Muscle layer of duodenum (tissue), 2 donors: ENCODE measurements at regions not wholly inside any gene's neighbourhood (a gene's known extent, or its start where the extent isn't known, plus 50 kb on each side); places are given as distances from the start of the nearest gene placed in this dataset.

ENCODE experiments used
- H3K27ac ChIP-seq: one replicate; pipeline ENCODE4 v1.7.0; 2013; ENCODE audit warnings: mild to moderate bottlenecking, low read length
- H3K27me3 ChIP-seq: one replicate; pipeline ENCODE4 v1.7.0; 2013; ENCODE audit warnings: low read depth, mild to moderate bottlenecking, control low read depth, low read length
- H3K36me3 ChIP-seq, 2 donors: one replicate each; pipeline ENCODE4 v1.7.0; 2013; ENCODE audit warnings: low read length in 2 of 2, control low read depth in 1 of 2, mild to moderate bottlenecking in 1 of 2; ENCODE audit not compliant: insufficient read depth in 2 of 2, control insufficient read depth in 1 of 2
- H3K4me1 ChIP-seq, 2 donors: one replicate each; pipeline ENCODE4 v1.7.0; 2013; ENCODE audit warnings: low read length in 2 of 2, mild to moderate bottlenecking in 2 of 2, control low read depth in 1 of 2, moderate library complexity in 1 of 2; ENCODE audit not compliant: insufficient read depth in 2 of 2, control insufficient read depth in 1 of 2
- H3K4me3 ChIP-seq, 2 donors: one replicate each; pipeline ENCODE4 v1.7.0; 2013; ENCODE audit warnings: low read length in 2 of 2, low read depth in 1 of 2, mild to moderate bottlenecking in 1 of 2
- H3K9me3 ChIP-seq, 2 donors: one replicate each; pipeline ENCODE4 v1.7.0; 2013; ENCODE audit warnings: low read length in 2 of 2, control low read depth in 1 of 2, mild to moderate bottlenecking in 1 of 2; ENCODE audit not compliant: control insufficient read depth in 1 of 2
- donor health status: healthy.

DNA sequence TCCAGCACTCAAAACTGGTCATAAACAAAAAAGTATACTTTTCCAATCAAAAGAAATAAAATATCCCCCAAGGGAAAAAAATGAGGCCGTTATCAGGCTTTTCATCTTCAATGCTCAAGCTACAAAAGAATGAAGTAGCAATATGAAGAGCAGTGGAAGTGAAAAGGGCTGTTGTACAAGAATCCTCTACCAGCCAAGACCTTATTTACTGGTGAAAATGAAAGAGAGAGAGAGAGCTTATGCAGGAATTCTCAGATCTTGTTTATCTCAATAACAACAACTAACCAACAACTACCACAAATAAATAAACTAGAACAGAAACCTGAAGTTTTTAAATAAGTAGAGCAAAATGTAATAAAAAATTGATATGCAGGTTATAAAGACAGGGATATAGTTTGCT is 400.6 kb downstream of the HDGFL1 start:
- Histone ChIP-seq H3K4me3 (no peak overlapping the region), H3K4me1 (no peaks in the 10 kb centered on the region), H3K9me3 (no peaks in the 10 kb centered on the region), H3K27me3 (no peaks in the 10 kb centered on the region), H3K36me3 (no peaks in the 10 kb centered on the region), H3K27ac (no peak overlapping the region)

GRCh38 chr6:22972771-22973170 is 403.4 kb downstream of the HDGFL1 start:
- Histone ChIP-seq H3K4me3 (no peak overlapping the region), H3K4me1 (no peaks in the 10 kb centered on the region), H3K36me3 (no peaks in the 10 kb centered on the region), H3K27me3 (no peaks in the 10 kb centered on the region), H3K9me3 (no peaks in the 10 kb centered on the region), H3K27ac (no peak overlapping the region)

DNA sequence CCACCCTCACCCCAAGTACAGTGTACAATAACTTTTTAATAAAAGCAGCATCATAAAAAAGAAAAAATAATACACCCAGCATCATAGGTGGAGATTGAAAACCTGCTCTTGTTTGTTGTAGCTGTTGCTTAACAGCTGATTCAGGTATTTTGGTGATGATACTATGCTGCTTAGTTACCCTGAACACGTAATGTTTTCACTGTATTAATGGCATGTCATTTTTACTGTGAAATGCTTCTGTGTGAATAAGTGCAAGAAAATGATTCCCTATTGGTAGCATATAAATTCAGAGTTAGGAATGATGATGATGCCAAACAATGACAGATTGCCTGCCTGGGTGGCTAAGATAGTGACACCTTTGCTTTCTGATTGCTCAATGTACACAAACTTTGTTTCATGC is 405.7 kb downstream of the HDGFL1 start:
- no peaks in the 10 kb centered on the region for H3K4me1 ChIP-seq

GRCh38 chr6:22980446-22980845 is 411.1 kb downstream of the HDGFL1 start:
- no peak overlapping the region for H3K27ac ChIP-seq
- no peak overlapping the region for H3K4me3 ChIP-seq
- H3K36me3 ChIP-seq = no peaks in the 10 kb centered on the region
- peaks cover 0 to 2% of the 10 kb centered on the region in 2 donors for H3K9me3 ChIP-seq
- no peaks in the 10 kb centered on the region for H3K4me1 ChIP-seq
- no peaks in the 10 kb centered on the region for H3K27me3 ChIP-seq

More for the DNA sequence above, 405.7 kb downstream of the HDGFL1 start:
- Histone ChIP-seq H3K4me3 (no peak overlapping the region), H3K27me3 (no peaks in the 10 kb centered on the region), H3K9me3 (no peaks in the 10 kb centered on the region), H3K27ac (no peak overlapping the region), H3K36me3 (no peaks in the 10 kb centered on the region)

DNA sequence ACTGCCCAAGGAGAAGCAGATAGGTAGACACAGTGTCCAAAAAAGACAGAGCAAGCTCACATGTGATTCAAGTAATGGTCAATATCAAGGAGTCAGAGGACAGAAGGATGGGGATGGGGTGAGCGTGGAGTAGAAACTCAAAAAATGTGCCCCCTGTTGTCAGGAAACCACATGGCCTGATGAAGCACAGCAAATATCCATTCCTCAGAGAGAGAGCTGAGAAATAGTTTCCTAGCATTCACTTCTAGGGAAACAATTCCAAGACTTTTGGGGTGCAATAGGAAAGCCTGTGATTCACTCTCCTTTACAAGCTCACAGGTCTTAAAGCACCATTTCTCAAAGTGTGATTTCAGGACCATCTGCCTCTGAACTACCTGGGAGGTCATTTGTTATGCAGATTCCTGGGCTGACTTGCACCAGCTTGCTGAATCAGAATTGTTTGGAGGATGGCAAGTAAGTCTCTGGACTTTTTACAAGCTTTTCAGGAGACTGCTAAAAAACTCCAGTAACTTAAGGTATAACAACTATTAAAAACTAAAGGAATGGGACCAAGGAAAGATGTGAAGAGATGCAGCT is 432.8 kb downstream of the HDGFL1 start:
- Histone ChIP-seq H3K27me3 (no peaks in the 10 kb centered on the region), H3K36me3 (no peaks in the 10 kb centered on the region), H3K4me3 (no peak overlapping the region), H3K27ac (no peak overlapping the region), H3K4me1 (no peaks in the 10 kb centered on the region), H3K9me3 (no peaks in the 10 kb centered on the region)

GRCh38 chr6:23003671-23004467 is 434.5 kb downstream of the HDGFL1 start:
- Histone ChIP-seq H3K36me3 (no peaks in the 10 kb centered on the region), H3K9me3 (no peaks in the 10 kb centered on the region), H3K4me3 (no peak overlapping the region), H3K4me1 (no peaks in the 10 kb centered on the region), H3K27ac (no peak overlapping the region), H3K27me3 (no peaks in the 10 kb centered on the region)

DNA sequence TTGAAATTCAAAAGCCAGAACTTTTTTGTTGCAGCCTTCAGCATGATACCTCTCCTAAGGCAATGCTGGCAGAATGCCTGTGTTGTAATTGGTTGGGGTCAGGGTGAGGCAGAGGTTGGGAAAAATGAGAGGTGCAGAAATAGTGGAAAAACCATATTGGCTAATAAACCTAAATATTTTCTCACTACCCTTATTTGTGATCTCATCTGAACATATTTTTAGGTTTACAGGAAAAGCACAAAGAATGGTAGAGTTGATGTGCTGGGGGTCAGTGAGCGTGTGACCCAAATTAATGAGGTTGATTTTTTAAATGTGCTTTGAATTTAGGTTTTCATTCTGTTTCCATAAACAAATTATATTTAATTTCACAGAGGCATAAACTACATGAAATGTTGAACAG is 437.3 kb downstream of the HDGFL1 start:
- Histone ChIP-seq H3K27me3 (no peaks in the 10 kb centered on the region), H3K4me1 (no peaks in the 10 kb centered on the region), H3K36me3 (no peaks in the 10 kb centered on the region), H3K27ac (no peak overlapping the region), H3K9me3 (peaks cover 0 to 3% of the 10 kb centered on the region in 2 donors), H3K4me3 (no peak overlapping the region)

DNA sequence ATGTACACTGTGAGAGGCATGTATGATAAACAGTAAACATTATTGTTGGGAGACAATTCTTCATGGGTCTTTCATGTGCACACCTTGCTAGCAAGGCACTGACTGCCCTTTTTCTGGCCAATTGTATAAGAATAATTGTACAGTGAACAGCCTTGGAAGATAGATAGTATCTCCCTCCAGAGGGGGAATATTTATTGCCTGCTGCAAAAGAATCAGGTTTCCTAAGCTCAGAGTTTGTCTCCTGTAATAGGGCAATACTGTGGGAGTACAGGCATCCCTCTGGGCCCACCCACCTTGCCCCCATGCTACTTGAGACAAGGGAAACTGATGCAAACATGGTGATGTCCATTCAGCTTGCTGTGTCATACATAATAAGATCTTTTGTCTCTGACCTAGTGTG is 442.2 kb downstream of the HDGFL1 start:
- H3K4me3 ChIP-seq = no peak overlapping the region
- peaks cover 0 to 3% of the 10 kb centered on the region in 2 donors for H3K9me3 ChIP-seq
- H3K27me3 ChIP-seq = no peaks in the 10 kb centered on the region
- no peak overlapping the region for H3K27ac ChIP-seq
- H3K4me1 ChIP-seq = no peaks in the 10 kb centered on the region
- no peaks in the 10 kb centered on the region for H3K36me3 ChIP-seq

GRCh38 chr6:23013776-23014175 is 444.4 kb downstream of the HDGFL1 start:
- Histone ChIP-seq H3K27ac (no peak overlapping the region), H3K36me3 (no peaks in the 10 kb centered on the region), H3K9me3 (peaks cover 0 to 3% of the 10 kb centered on the region in 2 donors), H3K4me1 (no peaks in the 10 kb centered on the region), H3K4me3 (no peak overlapping the region), H3K27me3 (no peaks in the 10 kb centered on the region)

- no peaks in the 10 kb centered on the region for H3K27me3 ChIP-seq
- H3K9me3 ChIP-seq = no peaks in the 10 kb centered on the region
- no peaks in the 10 kb centered on the region for H3K4me1 ChIP-seq
- H3K4me3 ChIP-seq = no peak overlapping the region
- no peak overlapping the region for H3K27ac ChIP-seq
- no peaks in the 10 kb centered on the region for H3K36me3 ChIP-seq
Measured at GRCh38 chr6:23016696-23017095, 447.3 kb downstream of the HDGFL1 start.

DNA sequence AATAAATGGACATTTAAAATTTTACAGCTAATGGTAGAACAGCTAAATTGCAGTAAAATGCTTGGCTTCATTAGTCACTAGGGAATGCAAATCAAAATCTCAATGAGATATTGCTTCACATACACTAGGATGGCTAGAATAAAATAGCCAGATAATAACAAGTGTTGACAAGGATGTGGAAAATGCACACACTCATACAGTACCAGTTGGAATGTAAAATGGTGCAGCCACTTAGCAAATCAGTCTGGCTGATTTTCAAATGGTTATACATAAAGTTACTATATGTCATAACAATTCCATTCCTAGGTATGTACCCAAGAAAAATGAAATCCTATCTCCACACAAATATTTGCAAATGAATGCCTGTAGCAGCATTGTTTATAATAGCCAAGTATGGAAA is 452.1 kb downstream of the HDGFL1 start:
- Histone ChIP-seq H3K9me3 (no peaks in the 10 kb centered on the region), H3K4me3 (no peak overlapping the region), H3K27ac (no peak overlapping the region), H3K27me3 (no peaks in the 10 kb centered on the region), H3K36me3 (no peaks in the 10 kb centered on the region), H3K4me1 (no peaks in the 10 kb centered on the region)

- Histone ChIP-seq H3K4me3 (no peak overlapping the region), H3K27me3 (no peaks in the 10 kb centered on the region), H3K4me1 (no peaks in the 10 kb centered on the region), H3K27ac (no peak overlapping the region), H3K36me3 (no peaks in the 10 kb centered on the region), H3K9me3 (no peaks in the 10 kb centered on the region)
Measured at GRCh38 chr6:23027281-23027680, 457.9 kb downstream of the HDGFL1 start.
